ENCODE measurements at regions not wholly inside any gene's neighbourhood (a gene's known extent, or its start where the extent isn't known, plus 50 kb on each side); places are given as distances from the start of the nearest gene placed in this dataset.

DNA sequence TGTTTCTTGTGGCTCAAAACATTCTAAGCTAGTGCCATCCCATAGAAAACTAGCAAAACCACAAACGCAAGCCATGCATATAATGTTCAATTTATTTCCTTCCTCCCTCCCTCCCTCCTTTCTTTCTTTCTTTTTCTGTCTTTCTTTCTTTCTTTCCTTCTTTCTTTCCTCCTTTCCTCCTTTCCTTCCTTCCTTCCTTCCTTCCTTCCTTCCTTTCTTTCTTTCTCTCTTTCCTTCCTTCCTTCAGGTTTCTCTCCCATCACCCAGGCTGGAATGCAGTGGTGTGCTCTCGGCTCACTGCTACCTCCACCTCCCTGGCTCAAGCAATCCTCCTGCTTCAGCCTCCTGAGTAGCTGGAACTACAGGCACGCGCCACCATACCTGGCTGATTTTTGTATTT is 492.8 kb upstream of the PROK2 start:
- CTCF ChIA-PET = interaction anchor here (0.7 to 1.3 kb wide), 2 partner anchors 10 to 81 kb away, joined by 3 to 4 read pairs; no protein-coding TSS in a partner anchor

GRCh38 chr3:72276806-72277205 is 491.9 kb upstream of the PROK2 start:
- TF ChIP-seq, protein P1, sequence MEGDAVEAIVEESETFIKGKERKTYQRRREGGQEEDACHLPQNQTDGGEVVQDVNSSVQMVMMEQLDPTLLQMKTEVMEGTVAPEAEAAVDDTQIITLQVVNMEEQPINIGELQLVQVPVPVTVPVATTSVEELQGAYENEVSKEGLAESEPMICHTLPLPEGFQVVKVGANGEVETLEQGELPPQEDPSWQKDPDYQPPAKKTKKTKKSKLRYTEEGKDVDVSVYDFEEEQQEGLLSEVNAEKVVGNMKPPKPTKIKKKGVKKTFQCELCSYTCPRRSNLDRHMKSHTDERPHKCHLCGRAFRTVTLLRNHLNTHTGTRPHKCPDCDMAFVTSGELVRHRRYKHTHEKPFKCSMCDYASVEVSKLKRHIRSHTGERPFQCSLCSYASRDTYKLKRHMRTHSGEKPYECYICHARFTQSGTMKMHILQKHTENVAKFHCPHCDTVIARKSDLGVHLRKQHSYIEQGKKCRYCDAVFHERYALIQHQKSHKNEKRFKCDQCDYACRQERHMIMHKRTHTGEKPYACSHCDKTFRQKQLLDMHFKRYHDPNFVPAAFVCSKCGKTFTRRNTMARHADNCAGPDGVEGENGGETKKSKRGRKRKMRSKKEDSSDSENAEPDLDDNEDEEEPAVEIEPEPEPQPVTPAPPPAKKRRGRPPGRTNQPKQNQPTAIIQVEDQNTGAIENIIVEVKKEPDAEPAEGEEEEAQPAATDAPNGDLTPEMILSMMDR (IDR thresholded peaks at IDR 0.05) = no peak
- ChIA-PET CTCF (no interaction called here), POLR2A (no interaction called here)
- DNase-seq = no peak
- ATAC-seq (ENCODE audit: low read depth) = no peak
- Mint-ChIP-seq H3K36me3 (ENCODE audit: low read depth) (no peaks in the 10 kb centered on the region), H3K27me3 (peaks cover 2% of the 10 kb centered on the region), H3K4me1 (peaks cover 44% of the 10 kb centered on the region), H3K9me3 (peaks cover 2% of the 10 kb centered on the region), H3K4me3 (no peak overlapping the region), H3K27ac (no peak overlapping the region)
- intact Hi-C loops (cut with micrococcal nuclease) = loop anchor here (5.0 to 10.0 kb wide), 2 partner anchors 115 to 402 kb away; no protein-coding TSS in a partner anchor

More for the DNA sequence above, 492.8 kb upstream of the PROK2 start:
- no peak for ATAC-seq (ENCODE audit: low read depth)
- Mint-ChIP-seq H3K27me3 (peaks cover 2% of the 10 kb centered on the region), H3K4me1 (peaks cover 35% of the 10 kb centered on the region), H3K36me3 (ENCODE audit: low read depth) (no peaks in the 10 kb centered on the region), H3K27ac (no peak overlapping the region), H3K4me3 (no peak overlapping the region), H3K9me3 (peaks cover 4% of the 10 kb centered on the region)
- TF ChIP-seq, protein P1 (IDR thresholded peaks at IDR 0.05) = no peak
- intact Hi-C loops (cut with micrococcal nuclease) = loop anchor here (5.0 to 10.0 kb wide), 2 partner anchors 115 to 403 kb away; no protein-coding TSS in a partner anchor
- POLR2A ChIA-PET = no interaction called here
- DNase-seq = no peak

DNA sequence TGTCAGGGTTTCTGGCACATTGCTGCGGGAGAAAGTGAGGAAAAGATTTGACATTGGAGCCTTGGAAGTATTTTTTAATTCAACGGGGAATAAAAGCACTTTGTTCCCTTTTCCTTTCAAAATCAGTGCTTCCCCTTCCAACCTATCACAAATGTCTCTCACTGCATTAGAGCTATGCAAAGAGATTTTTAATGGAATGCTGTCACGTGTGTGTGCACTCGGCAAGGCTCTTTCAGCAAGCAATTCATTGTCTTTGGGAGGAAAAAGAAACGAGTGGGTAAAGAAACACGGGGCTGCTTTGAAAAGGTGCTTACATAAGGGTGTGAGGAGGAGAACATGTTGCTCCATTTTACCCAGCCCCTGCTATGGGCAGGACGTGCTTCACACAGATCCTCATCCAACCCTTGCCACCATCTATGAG is 490.4 kb upstream of the PROK2 start:
- intact Hi-C loops (cut with micrococcal nuclease) = loop anchor here (5.0 to 10.0 kb wide), 2 partner anchors 113 to 401 kb away; no protein-coding TSS in a partner anchor
- H3K9me3 Mint-ChIP-seq = peaks cover 2% of the 10 kb centered on the region
- TF ChIP-seq, protein P1 (IDR thresholded peaks at IDR 0.05) = no peak
- H3K27ac Mint-ChIP-seq = no peak overlapping the region
- DNase-seq (no peak), ATAC-seq (ENCODE audit: low read depth) (no peak)
- peaks cover 53% of the 10 kb centered on the region for H3K4me1 Mint-ChIP-seq
- ChIA-PET CTCF (no interaction called here), POLR2A (interaction anchor here (1.1 kb wide), 1 partner anchor 35 kb away, joined by 4 read pairs; no protein-coding TSS in a partner anchor)
- H3K27me3 Mint-ChIP-seq = peaks cover 2% of the 10 kb centered on the region
- H3K36me3 Mint-ChIP-seq (ENCODE audit: low read depth) = no peaks in the 10 kb centered on the region
- H3K4me3 Mint-ChIP-seq = no peak overlapping the region

DNA sequence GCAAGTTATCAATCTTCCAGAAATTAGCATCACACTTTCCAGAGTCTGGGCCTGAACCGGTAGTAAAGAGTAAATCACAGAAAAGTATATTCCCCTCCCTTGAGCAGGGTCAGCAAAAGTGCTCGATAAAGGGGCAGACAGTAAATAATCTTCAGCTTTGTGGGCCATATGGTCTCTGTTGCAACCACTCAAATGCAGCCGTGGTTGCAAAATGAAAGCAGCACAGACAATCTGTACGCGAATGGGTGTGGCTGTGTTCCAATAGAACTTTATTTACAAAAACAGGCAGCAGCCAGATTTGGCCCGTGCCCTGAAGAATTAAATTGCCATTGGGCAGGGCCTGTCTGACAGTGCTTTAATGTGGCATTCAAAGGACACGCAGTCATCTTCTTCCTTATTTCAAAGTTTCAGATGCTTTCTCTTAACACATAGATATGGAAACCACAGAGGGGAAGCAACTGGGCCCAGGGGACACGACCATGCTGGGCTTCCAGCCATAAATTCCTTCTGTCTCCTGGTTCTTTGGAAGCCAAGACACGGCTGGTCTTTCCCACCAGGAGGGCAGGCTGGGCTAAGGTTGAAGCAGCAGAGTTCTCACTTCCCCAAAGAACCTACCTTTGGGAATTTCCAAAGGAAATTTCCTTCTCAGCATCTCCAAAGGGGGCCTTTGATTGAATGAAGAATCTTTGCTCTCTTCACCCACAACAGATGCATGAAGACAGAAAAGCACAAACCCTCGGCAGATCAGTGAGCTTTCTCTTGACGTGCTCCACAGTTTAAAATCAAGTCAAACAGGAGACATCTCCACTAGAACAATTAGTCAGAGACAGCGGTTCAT is 489.8 kb upstream of the PROK2 start:
- H3K9me3 Mint-ChIP-seq = peaks cover 2% of the 10 kb centered on the region
- peaks cover 2% of the 10 kb centered on the region for H3K27me3 Mint-ChIP-seq
- intact Hi-C loops (cut with micrococcal nuclease) = loop anchor here (1.0 to 10.0 kb wide), 7 partner anchors 15 to 400 kb away; no protein-coding TSS in a partner anchor
- peaks cover 60% of the 10 kb centered on the region for H3K4me1 Mint-ChIP-seq
- H3K36me3 Mint-ChIP-seq (ENCODE audit: low read depth) = no peaks in the 10 kb centered on the region
- TF ChIP-seq, protein P1 (IDR thresholded peaks at IDR 0.05) = no peak
- peak overlapping the region; percentile 61 for H3K4me3 Mint-ChIP-seq
- CTCF ChIA-PET = no interaction called here
- POLR2A ChIA-PET = interaction anchor here (0.6 to 1.1 kb wide), 2 partner anchors 36 to 166 kb away, joined by 4 read pairs; no protein-coding TSS in a partner anchor
- no peak for DNase-seq
- no peak overlapping the region for H3K27ac Mint-ChIP-seq
- ATAC-seq (ENCODE audit: low read depth) = peak; percentile 93

DNA sequence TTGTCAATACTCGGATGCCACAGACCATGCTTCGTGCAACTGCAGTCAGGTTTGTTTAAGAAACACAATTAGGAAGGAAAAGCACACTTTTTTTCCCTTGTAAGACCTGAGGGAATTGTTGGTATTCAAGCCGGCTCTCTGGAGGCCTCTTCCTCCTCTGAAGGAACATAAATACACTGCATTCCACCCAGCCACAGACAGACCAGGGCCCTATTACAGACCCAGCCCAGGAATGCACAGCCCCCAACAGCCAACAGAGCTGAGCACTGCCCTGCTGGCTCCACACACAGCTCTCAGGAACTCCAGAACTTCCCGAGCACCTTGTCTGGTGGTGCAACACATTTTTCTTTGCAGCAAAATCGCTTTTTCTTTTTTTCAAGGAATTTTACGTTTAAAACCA is 488.7 kb upstream of the PROK2 start:
- Mint-ChIP-seq H3K36me3 (ENCODE audit: low read depth) (no peaks in the 10 kb centered on the region), H3K4me3 (no peak overlapping the region)

More for the DNA sequence above, 488.7 kb upstream of the PROK2 start:
- intact Hi-C loops (cut with micrococcal nuclease) = loop anchor here (1.0 to 10.0 kb wide), 6 partner anchors 16 to 399 kb away; no protein-coding TSS in a partner anchor
- TF ChIP-seq, protein P1 (IDR thresholded peaks at IDR 0.05) = no peak
- Mint-ChIP-seq H3K4me1 (peaks cover 69% of the 10 kb centered on the region), H3K27me3 (no peaks in the 10 kb centered on the region), H3K9me3 (peaks cover 2% of the 10 kb centered on the region), H3K27ac (no peak overlapping the region)
- DNase-seq = no peak
- POLR2A ChIA-PET = interaction anchor here (0.7 kb wide), 1 partner anchor 19 kb away, joined by 3 read pairs; no protein-coding TSS in a partner anchor
- no peak for ATAC-seq (ENCODE audit: low read depth)
- CTCF ChIA-PET = no interaction called here
